WTC11 (cell line): ENCODE measurements at regions not wholly inside any gene's neighbourhood (a gene's known extent, or its start where the extent isn't known, plus 50 kb on each side); places are given as distances from the start of the nearest gene placed in this dataset.

Experiments
- ATAC-seq: fragments of 200-7000 bp; cut with Tn5 transposase; 2 replicates; pipeline ENCODE4 v1.10.0; 2021; ENCODE audit warnings: mild to moderate bottlenecking, moderate library complexity
- CTCF ChIA-PET: fragments of 300-600 bp; sonication (Branson Sonifier 250); formaldehyde crosslinking; loops from one replicate; lab custom pipeline; 2021; ENCODE audit warnings: antibody characterized with exemption; lab: Charles Lee
- POLR2A ChIA-PET: fragments of 350-600 bp; sonication (Branson Sonifier 250); formaldehyde crosslinking; loops from one replicate; lab custom pipeline; 2021; ENCODE audit warnings: antibody characterized with exemption; lab: Charles Lee
- DNase-seq: peaks from one replicate; pipeline ENCODE4 v3.0.0; 2021; ENCODE audit warnings: low spot score
- H3K27ac Mint-ChIP-seq: 2 replicates; pipeline ENCODE4 v1.8.0; 2021; ENCODE audit warnings: mixed read lengths
- H3K27me3 Mint-ChIP-seq: 2 replicates; pipeline ENCODE4 v1.8.0; 2021; ENCODE audit warnings: low read depth, mild to moderate bottlenecking, moderate library complexity, mixed read lengths
- H3K36me3 Mint-ChIP-seq: 2 replicates; pipeline ENCODE4 v1.8.0; 2021; ENCODE audit warnings: mixed read lengths
- H3K4me1 Mint-ChIP-seq: 2 replicates; pipeline ENCODE4 v1.8.0; 2022; ENCODE audit warnings: mixed read lengths
- H3K4me3 Mint-ChIP-seq: 2 replicates; pipeline ENCODE4 v1.8.0; 2021; ENCODE audit warnings: mild to moderate bottlenecking, moderate library complexity, mixed read lengths
- H3K9me3 Mint-ChIP-seq: 2 replicates; pipeline ENCODE4 v1.8.0; 2021; ENCODE audit warnings: mixed read lengths
- ETV6 ChIP-seq: sonication (generic); formaldehyde crosslinking; IDR thresholded peaks from 2 replicates; pipeline ENCODE4 v1.8.1; 2022; ENCODE audit warnings: mild to moderate bottlenecking, missing genetic modification reagents
- FOXP4 ChIP-seq: sonication (generic); formaldehyde crosslinking; IDR thresholded peaks from 2 replicates; pipeline ENCODE4 v1.8.0; 2022; ENCODE audit warnings: mild to moderate bottlenecking, missing genetic modification reagents
- GABPB1 ChIP-seq: sonication (generic); formaldehyde crosslinking; IDR thresholded peaks from 2 replicates; pipeline ENCODE4 v1.8.1; 2023; ENCODE audit warnings: mild to moderate bottlenecking, missing genetic modification reagents
- HMGA2 ChIP-seq: fragments of 250-450 bp; sonication (Bioruptor Pico); IDR thresholded peaks from 2 replicates; pipeline ENCODE4 v1.4.0; 2021; ENCODE audit warnings: mild to moderate bottlenecking, moderate library complexity
- JAZF1 ChIP-seq: fragments of 250-450 bp; sonication (Bioruptor Pico); IDR thresholded peaks from 2 replicates; pipeline ENCODE4 v1.9.0; 2021; ENCODE audit warnings: moderate library complexity, mild to moderate bottlenecking, inconsistent platforms
- MXD4 ChIP-seq: fragments of 250-450 bp; sonication (Bioruptor Pico); IDR thresholded peaks from 2 replicates; pipeline ENCODE4 v1.8.0; 2021; ENCODE audit warnings: mild to moderate bottlenecking, moderate library complexity, borderline replicate concordance
- RORB ChIP-seq: fragments of 250-450 bp; sonication (Bioruptor Pico); IDR thresholded peaks from 2 replicates; pipeline ENCODE4 v1.9.0; 2021; ENCODE audit warnings: mild to moderate bottlenecking
- TCF7 ChIP-seq: sonication (generic); formaldehyde crosslinking; IDR thresholded peaks from 2 replicates; pipeline ENCODE4 v1.8.0; 2022; ENCODE audit warnings: mild to moderate bottlenecking, low read depth, missing genetic modification reagents, moderate library complexity
- TEAD1 ChIP-seq: sonication (generic); formaldehyde crosslinking; IDR thresholded peaks from 2 replicates; pipeline ENCODE4 v1.8.0; 2022; ENCODE audit warnings: mild to moderate bottlenecking, missing genetic modification reagents
- ZNF263 ChIP-seq: sonication (generic); formaldehyde crosslinking; IDR thresholded peaks from 2 replicates; pipeline ENCODE4 v1.8.1; 2022; ENCODE audit warnings: low read depth, mild to moderate bottlenecking, moderate library complexity, missing genetic modification reagents
- TF ChIP-seq, protein P1 (sequence below): fragments of 250-450 bp; sonication (Bioruptor Pico); IDR thresholded peaks from 2 replicates; pipeline ENCODE4 v1.9.0; 2021; ENCODE audit warnings: mild to moderate bottlenecking
- TF ChIP-seq, protein P2 (sequence below): sonication (generic); formaldehyde crosslinking; IDR thresholded peaks from 2 replicates; pipeline ENCODE4 v1.8.0; 2022; ENCODE audit warnings: mild to moderate bottlenecking, missing genetic modification reagents
- TF ChIP-seq, protein P3 (sequence below): sonication (generic); formaldehyde crosslinking; IDR thresholded peaks from 2 replicates; pipeline ENCODE4 v1.8.0; 2022; ENCODE audit warnings: mild to moderate bottlenecking, missing genetic modification reagents
- TF ChIP-seq, protein P4 (sequence below): fragments of 250-450 bp; sonication (Bioruptor Pico); conservative IDR thresholded peaks from 2 replicates; pipeline ENCODE4 v1.9.0; 2021; ENCODE audit warnings: mild to moderate bottlenecking
- TF ChIP-seq, protein P5 (sequence below): sonication (generic); formaldehyde crosslinking; IDR thresholded peaks from 2 replicates; pipeline ENCODE4 v1.8.1; 2023; ENCODE audit warnings: mild to moderate bottlenecking, missing genetic modification reagents, moderate library complexity
- TF ChIP-seq, protein P6 (sequence below): sonication (generic); formaldehyde crosslinking; IDR thresholded peaks from 2 replicates; pipeline ENCODE4 v1.8.1; 2022; ENCODE audit warnings: mild to moderate bottlenecking, missing genetic modification reagents, moderate library complexity, borderline replicate concordance
- TF ChIP-seq, protein P7 (sequence below): fragments of 250-450 bp; sonication (Bioruptor Pico); IDR thresholded peaks from 2 replicates; pipeline ENCODE4 v2.1.2; 2022; ENCODE audit warnings: mild to moderate bottlenecking, moderate library complexity

DNA sequence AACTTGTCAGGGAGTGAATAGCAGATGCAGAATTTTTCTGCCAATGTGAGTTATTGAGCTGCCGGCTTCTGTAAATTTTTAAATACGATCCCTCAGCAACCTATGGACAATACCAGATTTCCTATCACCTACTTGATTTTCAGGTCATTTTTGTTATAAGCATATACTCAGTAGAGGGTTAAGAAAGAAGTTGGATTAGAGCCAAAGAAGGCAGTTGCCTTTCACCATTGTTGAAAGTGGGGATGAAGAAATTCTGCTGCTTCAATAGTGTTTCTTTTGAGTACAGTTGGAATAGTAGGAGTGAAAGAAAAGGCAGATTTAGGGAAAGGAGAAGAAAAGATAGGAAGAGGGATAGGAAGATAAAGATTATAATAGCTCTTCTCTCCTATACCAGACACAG lies 197.1 kb downstream of the ATP23 start:
- H3K36me3 Mint-ChIP-seq: peaks cover 4% of the 10 kb centered on the region; the same call in 1 of the 2 replicates
- ChIA-PET CTCF (no interaction called here), POLR2A (no interaction called here)
- no peak overlapping the region for H3K27ac Mint-ChIP-seq
- no peak for DNase-seq
- H3K27me3 Mint-ChIP-seq: peaks cover 4% of the 10 kb centered on the region
- TF ChIP-seq, protein P1, sequence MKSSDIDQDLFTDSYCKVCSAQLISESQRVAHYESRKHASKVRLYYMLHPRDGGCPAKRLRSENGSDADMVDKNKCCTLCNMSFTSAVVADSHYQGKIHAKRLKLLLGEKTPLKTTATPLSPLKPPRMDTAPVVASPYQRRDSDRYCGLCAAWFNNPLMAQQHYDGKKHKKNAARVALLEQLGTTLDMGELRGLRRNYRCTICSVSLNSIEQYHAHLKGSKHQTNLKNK: no peak
- TF ChIP-seq, protein P2, sequence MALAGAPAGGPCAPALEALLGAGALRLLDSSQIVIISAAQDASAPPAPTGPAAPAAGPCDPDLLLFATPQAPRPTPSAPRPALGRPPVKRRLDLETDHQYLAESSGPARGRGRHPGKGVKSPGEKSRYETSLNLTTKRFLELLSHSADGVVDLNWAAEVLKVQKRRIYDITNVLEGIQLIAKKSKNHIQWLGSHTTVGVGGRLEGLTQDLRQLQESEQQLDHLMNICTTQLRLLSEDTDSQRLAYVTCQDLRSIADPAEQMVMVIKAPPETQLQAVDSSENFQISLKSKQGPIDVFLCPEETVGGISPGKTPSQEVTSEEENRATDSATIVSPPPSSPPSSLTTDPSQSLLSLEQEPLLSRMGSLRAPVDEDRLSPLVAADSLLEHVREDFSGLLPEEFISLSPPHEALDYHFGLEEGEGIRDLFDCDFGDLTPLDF (CRISPR knock-in tag): no peak
- TF ChIP-seq, protein P3, sequence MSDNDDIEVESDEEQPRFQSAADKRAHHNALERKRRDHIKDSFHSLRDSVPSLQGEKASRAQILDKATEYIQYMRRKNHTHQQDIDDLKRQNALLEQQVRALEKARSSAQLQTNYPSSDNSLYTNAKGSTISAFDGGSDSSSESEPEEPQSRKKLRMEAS (CRISPR knock-in tag): no peak
- TF ChIP-seq RORB (CRISPR knock-in tag) (no peak), ZNF263 (CRISPR knock-in tag) (no peak), MXD4 (CRISPR knock-in tag) (no peak), TEAD1 (CRISPR knock-in tag) (no peak), TCF7 (CRISPR knock-in tag) (no peak), FOXP4 (CRISPR knock-in tag) (no peak)
- TF ChIP-seq, protein P4, sequence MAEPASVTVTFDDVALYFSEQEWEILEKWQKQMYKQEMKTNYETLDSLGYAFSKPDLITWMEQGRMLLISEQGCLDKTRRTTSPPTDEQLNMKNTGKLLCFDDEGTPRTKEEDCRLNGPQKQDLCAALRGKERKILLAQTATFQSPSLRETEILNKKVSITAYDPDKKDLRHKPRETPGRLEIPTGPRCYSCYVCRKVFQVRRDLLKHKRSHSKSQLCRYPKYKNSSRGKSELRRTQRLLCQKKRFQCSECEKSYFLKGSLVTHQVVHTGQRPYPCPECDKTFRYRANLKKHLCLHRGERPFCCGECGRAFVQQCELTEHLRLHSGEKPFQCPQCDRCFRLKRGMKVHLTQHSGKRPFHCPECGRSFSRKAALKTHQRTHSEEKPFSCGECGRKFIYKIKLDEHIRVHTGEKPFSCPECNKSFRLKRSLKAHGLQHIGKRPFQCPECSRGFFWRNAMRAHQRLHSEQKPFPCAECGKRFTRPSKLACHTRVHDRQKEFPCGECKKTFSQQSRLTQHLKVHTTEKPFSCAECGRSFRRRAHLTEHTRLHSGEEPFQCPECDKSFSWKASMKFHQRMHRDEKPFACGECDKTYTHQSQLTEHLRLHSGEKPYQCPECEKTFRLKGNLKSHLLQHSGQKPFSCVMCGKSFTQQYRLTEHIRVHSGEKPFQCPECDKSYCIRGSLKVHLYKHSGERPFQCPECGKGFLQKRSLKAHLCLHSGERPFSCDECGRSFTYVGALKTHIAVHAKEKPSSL (CRISPR knock-in tag): no peak
- ATAC-seq: no peak
- H3K4me3 Mint-ChIP-seq: no peak overlapping the region
- H3K9me3 Mint-ChIP-seq: peaks cover 16% of the 10 kb centered on the region
- peaks cover 21% of the 10 kb centered on the region for H3K4me1 Mint-ChIP-seq

DNA sequence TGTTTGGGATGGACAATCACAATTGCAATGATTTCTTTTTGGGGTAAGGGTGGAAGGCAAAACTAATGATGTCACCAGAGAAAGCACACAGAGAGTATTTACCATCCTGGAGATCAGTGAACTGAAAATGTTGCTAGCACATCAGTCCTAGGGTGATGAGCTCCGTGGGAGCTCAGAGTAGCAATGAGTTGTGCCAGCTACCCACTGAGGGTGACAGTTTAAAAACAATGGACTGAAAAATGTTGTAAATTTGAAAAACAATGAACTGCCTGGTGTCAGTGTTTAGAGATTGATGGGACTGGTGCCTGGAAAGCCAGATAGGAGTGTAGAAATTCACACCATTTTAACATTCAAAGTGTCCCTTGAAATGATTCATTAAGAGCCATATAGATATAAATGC lies 198.5 kb downstream of the ATP23 start:
- H3K4me3 Mint-ChIP-seq: no peak overlapping the region
- H3K9me3 Mint-ChIP-seq: peaks cover 19% of the 10 kb centered on the region
- DNase-seq: no peak
- H3K36me3 Mint-ChIP-seq: peaks cover 4% of the 10 kb centered on the region; the same call in 1 of the 2 replicates
- peaks cover 21% of the 10 kb centered on the region for H3K4me1 Mint-ChIP-seq
- POLR2A ChIA-PET: no interaction called here
- TF ChIP-seq HMGA2: no peak
- TF ChIP-seq ETV6 (CRISPR knock-in tag): no peak
- TF ChIP-seq, protein P5, sequence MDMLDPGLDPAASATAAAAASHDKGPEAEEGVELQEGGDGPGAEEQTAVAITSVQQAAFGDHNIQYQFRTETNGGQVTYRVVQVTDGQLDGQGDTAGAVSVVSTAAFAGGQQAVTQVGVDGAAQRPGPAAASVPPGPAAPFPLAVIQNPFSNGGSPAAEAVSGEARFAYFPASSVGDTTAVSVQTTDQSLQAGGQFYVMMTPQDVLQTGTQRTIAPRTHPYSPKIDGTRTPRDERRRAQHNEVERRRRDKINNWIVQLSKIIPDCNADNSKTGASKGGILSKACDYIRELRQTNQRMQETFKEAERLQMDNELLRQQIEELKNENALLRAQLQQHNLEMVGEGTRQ (CRISPR knock-in tag): no peak
- TF ChIP-seq GABPB1 (CRISPR knock-in tag): no peak
- TF ChIP-seq, protein P6, sequence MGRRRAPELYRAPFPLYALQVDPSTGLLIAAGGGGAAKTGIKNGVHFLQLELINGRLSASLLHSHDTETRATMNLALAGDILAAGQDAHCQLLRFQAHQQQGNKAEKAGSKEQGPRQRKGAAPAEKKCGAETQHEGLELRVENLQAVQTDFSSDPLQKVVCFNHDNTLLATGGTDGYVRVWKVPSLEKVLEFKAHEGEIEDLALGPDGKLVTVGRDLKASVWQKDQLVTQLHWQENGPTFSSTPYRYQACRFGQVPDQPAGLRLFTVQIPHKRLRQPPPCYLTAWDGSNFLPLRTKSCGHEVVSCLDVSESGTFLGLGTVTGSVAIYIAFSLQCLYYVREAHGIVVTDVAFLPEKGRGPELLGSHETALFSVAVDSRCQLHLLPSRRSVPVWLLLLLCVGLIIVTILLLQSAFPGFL (CRISPR knock-in tag): no peak
- TF ChIP-seq JAZF1 (CRISPR knock-in tag): no peak
- no peak for TF ChIP-seq FOXP4 (CRISPR knock-in tag)
- TF ChIP-seq, protein P3 (CRISPR knock-in tag): no peak
- TF ChIP-seq, protein P7, sequence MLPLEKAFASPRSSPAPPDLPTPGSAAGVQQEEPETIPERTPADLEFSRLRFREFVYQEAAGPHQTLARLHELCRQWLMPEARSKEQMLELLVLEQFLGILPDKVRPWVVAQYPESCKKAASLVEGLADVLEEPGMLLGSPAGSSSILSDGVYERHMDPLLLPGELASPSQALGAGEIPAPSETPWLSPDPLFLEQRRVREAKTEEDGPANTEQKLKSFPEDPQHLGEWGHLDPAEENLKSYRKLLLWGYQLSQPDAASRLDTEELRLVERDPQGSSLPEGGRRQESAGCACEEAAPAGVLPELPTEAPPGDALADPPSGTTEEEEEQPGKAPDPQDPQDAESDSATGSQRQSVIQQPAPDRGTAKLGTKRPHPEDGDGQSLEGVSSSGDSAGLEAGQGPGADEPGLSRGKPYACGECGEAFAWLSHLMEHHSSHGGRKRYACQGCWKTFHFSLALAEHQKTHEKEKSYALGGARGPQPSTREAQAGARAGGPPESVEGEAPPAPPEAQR (CRISPR knock-in tag): no peak
- ATAC-seq: peak; percentile 85
- peaks cover 4% of the 10 kb centered on the region for H3K27me3 Mint-ChIP-seq
- H3K27ac Mint-ChIP-seq: no peak overlapping the region
- CTCF ChIA-PET: no interaction called here
